Mesendoderm (in vitro differentiated cells): ENCODE measurements at regions not wholly inside any gene's neighbourhood (a gene's known extent, or its start where the extent isn't known, plus 50 kb on each side); places are given as distances from the start of the nearest gene placed in this dataset.

Experiments
- DNase-seq: peaks from one replicate; pipeline ENCODE4 v3.0.0; 2013
- H2AK5ac ChIP-seq: 2 replicates; pipeline ENCODE4 v1.6.1; 2013; ENCODE audit warnings: low read length, inconsistent platforms
- H2BK120ac ChIP-seq: 2 replicates; pipeline ENCODE4 v1.6.1; 2013; ENCODE audit warnings: low read depth, mild to moderate bottlenecking, low read length, moderate library complexity, mixed read lengths
- H2BK15ac ChIP-seq: replicated peaks from 2 replicates; pipeline ENCODE4 v1.6.1; 2013; ENCODE audit warnings: low read depth, mild to moderate bottlenecking, moderate library complexity
- H2BK5ac ChIP-seq: 2 replicates; pipeline ENCODE4 v1.6.1; 2013; ENCODE audit warnings: low read length, inconsistent platforms
- H3K18ac ChIP-seq: 2 replicates; pipeline ENCODE4 v1.6.1; 2013; ENCODE audit warnings: mild to moderate bottlenecking, low read length, mixed read lengths
- H3K23ac ChIP-seq: one replicate; pipeline ENCODE4 v1.6.1; 2013; ENCODE audit warnings: low read length
- H3K27ac ChIP-seq: 2 replicates; pipeline ENCODE4 v1.5.1; 2013; ENCODE audit warnings: low read depth, mild to moderate bottlenecking, inconsistent platforms, low read length, moderate library complexity
- H3K27me3 ChIP-seq: 2 replicates; pipeline ENCODE4 v1.6.1; 2013; ENCODE audit warnings: low read length, control low read depth, mild to moderate bottlenecking, inconsistent platforms; ENCODE audit not compliant: insufficient read depth, poor library complexity
- H3K36me3 ChIP-seq: 2 replicates; pipeline ENCODE4 v1.6.1; 2013; ENCODE audit warnings: low read length, inconsistent platforms; ENCODE audit not compliant: control insufficient read depth, insufficient read depth
- H3K4ac ChIP-seq: one replicate; pipeline ENCODE4 v1.6.1; 2013; ENCODE audit warnings: low read depth, mild to moderate bottlenecking, low read length, moderate library complexity
- H3K4me1 ChIP-seq: 2 replicates; pipeline ENCODE4 v1.6.1; 2013; ENCODE audit warnings: low read depth, low read length, inconsistent platforms; ENCODE audit not compliant: control insufficient read depth
- H3K4me2 ChIP-seq: 2 replicates; pipeline ENCODE4 v1.6.1; 2013; ENCODE audit warnings: low read length
- H3K4me3 ChIP-seq: 2 replicates; pipeline ENCODE4 v1.5.1; 2013; ENCODE audit warnings: mild to moderate bottlenecking, low read length
- H3K56ac ChIP-seq: one replicate; pipeline ENCODE4 v1.6.1; 2013; ENCODE audit warnings: low read length
- H3K79me1 ChIP-seq: 2 replicates; pipeline ENCODE4 v1.6.1; 2013; ENCODE audit warnings: low read length, inconsistent platforms
- H3K79me2 ChIP-seq: 2 replicates; pipeline ENCODE4 v1.6.1; 2013; ENCODE audit warnings: mild to moderate bottlenecking, low read length; ENCODE audit not compliant: control insufficient read depth, insufficient read depth
- H3K9ac ChIP-seq: 2 replicates; pipeline ENCODE4 v1.6.1; 2013; ENCODE audit warnings: low read length, inconsistent platforms
- H4K5ac ChIP-seq: one replicate; pipeline ENCODE4 v1.6.1; 2013; ENCODE audit warnings: low read length
- H4K8ac ChIP-seq: one replicate; pipeline ENCODE4 v1.6.1; 2013; ENCODE audit warnings: low read depth, mild to moderate bottlenecking, control low read depth, low read length, moderate library complexity
- WGBS: extraction: QIAGEN DNeasy Blood & Tissue Kit; methylation state at CpG from one replicate; pipeline ENCODE4 v1.1.7; 2013; ENCODE audit warnings: low lambda C conversion rate, missing lambda C conversion rate; ENCODE audit not compliant: insufficient coverage; ENCODE audit errors: extremely low coverage; 5-methylcytosine and 5-hydroxymethylcytosine counted together

DNA sequence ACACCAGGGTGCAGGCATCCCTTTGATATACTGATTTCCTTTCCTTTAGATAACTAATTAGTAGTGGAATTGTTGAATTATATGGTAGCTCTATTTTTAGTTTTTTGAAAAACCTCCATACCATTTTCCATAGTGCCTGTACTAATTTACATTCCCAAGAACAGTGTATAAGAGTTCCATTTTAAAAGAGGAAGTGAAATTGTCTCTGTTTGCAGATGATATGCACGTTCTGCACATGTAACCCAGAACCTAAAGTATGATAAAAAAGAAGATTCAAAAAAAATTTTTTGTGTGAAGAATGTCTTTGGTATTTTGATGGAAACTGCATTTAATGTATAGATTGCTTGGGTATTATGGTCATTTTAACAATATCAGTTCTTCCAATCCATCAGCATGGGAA is 424.0 kb upstream of the CCNH start:
- Histone ChIP-seq H3K4ac (no peak overlapping the region), H3K27ac (no peak overlapping the region), H2BK15ac (no peak overlapping the region), H2BK120ac (no peak overlapping the region), H3K36me3 (no peaks in the 10 kb centered on the region), H3K18ac (no peak overlapping the region), H3K79me1 (no peaks in the 10 kb centered on the region), H3K4me2 (no peak overlapping the region), H2BK5ac (no peak overlapping the region), H3K9ac (no peak overlapping the region), H2AK5ac (no peak overlapping the region), H4K5ac (no peak overlapping the region), H3K4me3 (no peak overlapping the region), H3K56ac (no peak overlapping the region), H3K27me3 (no peaks in the 10 kb centered on the region), H3K23ac (no peak overlapping the region), H3K79me2 (no peaks in the 10 kb centered on the region), H3K4me1 (no peaks in the 10 kb centered on the region), H4K8ac (no peak overlapping the region)
- WGBS = no CpG with 5 or more reads among the region's 1 CpG
- DNase-seq = no peak

DNA sequence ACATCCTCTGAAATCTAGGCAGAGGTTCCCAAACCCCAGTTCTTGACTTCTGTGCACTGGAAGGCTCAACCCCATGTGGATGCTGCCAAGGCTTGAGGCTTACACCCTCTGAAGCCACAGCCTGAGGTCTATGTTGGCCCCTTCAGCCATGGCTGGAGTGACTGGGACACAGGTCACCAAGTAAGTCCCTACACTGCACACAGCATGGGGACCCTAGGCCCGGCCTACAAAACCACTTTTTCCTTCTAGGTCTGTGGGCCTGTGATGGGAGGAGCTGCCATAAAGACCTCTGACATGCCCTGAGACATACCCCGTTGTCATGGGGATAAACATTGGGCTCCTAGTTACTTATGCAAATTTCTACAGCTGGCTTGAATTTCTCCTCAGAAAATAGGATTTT is 418.8 kb upstream of the CCNH start:
- Histone ChIP-seq H2AK5ac (no peak overlapping the region), H3K4me2 (no peak overlapping the region), H4K5ac (no peak overlapping the region), H2BK5ac (no peak overlapping the region), H3K18ac (no peak overlapping the region), H2BK15ac (no peak overlapping the region), H3K4me3 (no peak overlapping the region), H3K79me1 (no peaks in the 10 kb centered on the region), H3K56ac (no peak overlapping the region), H3K23ac (no peak overlapping the region), H3K36me3 (no peaks in the 10 kb centered on the region), H3K27ac (no peak overlapping the region), H3K27me3 (no peaks in the 10 kb centered on the region), H3K9ac (no peak overlapping the region), H3K4me1 (no peaks in the 10 kb centered on the region), H3K4ac (no peak overlapping the region), H3K79me2 (no peaks in the 10 kb centered on the region), H2BK120ac (no peak overlapping the region), H4K8ac (no peak overlapping the region)
- peak; percentile 2 for DNase-seq
- WGBS = no CpG with 5 or more reads among the region's 2 CpGs

DNA sequence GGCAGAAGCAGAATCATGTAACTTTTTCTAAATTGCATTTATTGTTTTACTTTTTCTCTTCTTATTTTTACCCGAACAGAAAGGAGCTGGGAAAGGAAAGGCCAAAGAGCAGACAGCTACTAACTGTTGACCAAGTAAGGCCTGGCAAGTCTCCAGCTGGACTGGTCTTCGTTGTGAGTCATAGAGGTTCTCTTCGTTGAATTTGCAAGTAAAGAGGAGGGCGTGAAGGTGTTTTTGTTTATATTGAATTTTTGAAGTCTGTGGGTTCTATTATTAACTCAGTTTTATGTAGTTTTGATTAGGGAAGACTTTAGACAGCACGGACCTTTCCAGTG is 416.5 kb upstream of the CCNH start:
- H2BK5ac ChIP-seq = no peak overlapping the region
- WGBS = 100% methylated on average over 1 of the region's 5 CpGs
- no peak overlapping the region for H3K4ac ChIP-seq
- H3K79me1 ChIP-seq = no peaks in the 10 kb centered on the region
- H3K36me3 ChIP-seq = no peaks in the 10 kb centered on the region
- no peaks in the 10 kb centered on the region for H3K79me2 ChIP-seq
- no peak overlapping the region for H3K27ac ChIP-seq
- H2BK15ac ChIP-seq = no peak overlapping the region
- no peaks in the 10 kb centered on the region for H3K4me1 ChIP-seq
- no peak for DNase-seq
- peak overlapping the region; percentile 39 for H4K8ac ChIP-seq
- H2BK120ac ChIP-seq = no peak overlapping the region
- no peak overlapping the region for H3K56ac ChIP-seq
- no peak overlapping the region for H2AK5ac ChIP-seq
- no peak overlapping the region for H4K5ac ChIP-seq
- H3K4me2 ChIP-seq = no peak overlapping the region
- no peak overlapping the region for H3K18ac ChIP-seq
- H3K27me3 ChIP-seq = no peaks in the 10 kb centered on the region
- no peak overlapping the region for H3K9ac ChIP-seq
- H3K4me3 ChIP-seq = no peak overlapping the region
- H3K23ac ChIP-seq = no peak overlapping the region

DNA sequence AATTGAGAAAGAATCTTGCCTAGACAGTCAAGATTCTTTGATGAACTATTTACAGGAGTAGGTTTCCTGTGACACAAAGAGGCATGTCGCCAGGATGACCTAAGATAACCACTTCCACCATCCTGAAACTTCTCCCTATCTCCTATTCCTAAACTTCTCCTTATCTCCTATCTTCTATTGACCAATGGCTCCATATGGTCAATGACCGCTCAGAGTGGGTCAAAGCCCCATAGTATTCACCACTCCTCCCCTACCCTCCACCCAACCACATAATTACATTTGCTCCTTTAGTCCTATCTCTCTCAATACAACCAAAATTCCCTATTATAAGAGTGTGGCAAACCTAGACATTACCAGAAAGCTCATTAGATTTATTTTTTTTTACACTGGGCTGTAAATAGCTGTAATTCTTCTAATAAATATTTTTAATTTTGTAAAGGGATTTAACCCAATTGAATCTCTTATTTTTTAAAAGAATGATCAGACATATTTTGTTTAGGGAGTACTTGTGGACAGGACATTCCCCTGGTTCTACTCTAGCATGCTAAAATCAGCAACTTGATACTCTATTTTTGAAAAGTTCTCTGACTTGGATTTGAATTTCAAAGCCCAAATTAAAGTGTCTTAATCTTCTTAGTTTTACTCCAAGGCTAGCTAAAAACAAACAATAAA is 416.0 kb upstream of the CCNH start:
- no peaks in the 10 kb centered on the region for H3K4me1 ChIP-seq
- H3K27ac ChIP-seq = no peak overlapping the region
- no CpG with 5 or more reads among the region's 2 CpGs for WGBS
- H3K56ac ChIP-seq = no peak overlapping the region
- no peak overlapping the region for H2BK120ac ChIP-seq
- H3K79me1 ChIP-seq = no peaks in the 10 kb centered on the region
- no peak overlapping the region for H3K23ac ChIP-seq
- no peaks in the 10 kb centered on the region for H3K27me3 ChIP-seq
- DNase-seq = no peak
- no peak overlapping the region for H3K9ac ChIP-seq
- no peak overlapping the region for H2BK5ac ChIP-seq
- H3K4me2 ChIP-seq = no peak overlapping the region
- H2BK15ac ChIP-seq = no peak overlapping the region
- no peak overlapping the region for H3K4ac ChIP-seq
- H4K8ac ChIP-seq = no peak overlapping the region
- no peaks in the 10 kb centered on the region for H3K79me2 ChIP-seq
- no peak overlapping the region for H4K5ac ChIP-seq
- no peaks in the 10 kb centered on the region for H3K36me3 ChIP-seq
- no peak overlapping the region for H3K18ac ChIP-seq
- H2AK5ac ChIP-seq = no peak overlapping the region
- no peak overlapping the region for H3K4me3 ChIP-seq

DNA sequence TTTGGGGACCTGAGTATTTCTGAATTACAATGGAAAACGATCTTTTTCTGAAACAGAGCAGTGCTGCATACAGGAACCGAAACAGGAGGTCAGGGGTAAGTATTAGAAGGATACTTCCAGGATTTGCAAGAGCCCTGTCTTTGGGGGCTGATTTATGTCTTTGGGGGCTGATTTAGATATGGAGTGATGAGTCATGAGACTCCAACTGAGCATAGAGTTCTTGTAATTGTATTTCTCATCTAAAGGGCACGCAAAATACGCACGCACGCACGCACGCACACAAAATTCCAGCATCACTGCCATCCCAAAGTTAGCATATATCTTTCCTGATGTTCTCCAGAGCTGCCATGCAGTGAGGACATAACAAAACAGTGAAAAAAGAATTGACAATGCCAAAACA is 414.8 kb upstream of the CCNH start:
- Histone ChIP-seq H3K36me3 (no peaks in the 10 kb centered on the region), H3K4ac (no peak overlapping the region), H4K5ac (no peak overlapping the region), H2AK5ac (no peak overlapping the region), H3K9ac (no peak overlapping the region), H2BK120ac (no peak overlapping the region), H3K27ac (no peak overlapping the region), H4K8ac (no peak overlapping the region), H3K23ac (no peak overlapping the region), H2BK5ac (no peak overlapping the region), H3K4me1 (no peaks in the 10 kb centered on the region), H3K79me2 (no peaks in the 10 kb centered on the region), H3K4me2 (no peak overlapping the region), H3K56ac (no peak overlapping the region), H2BK15ac (no peak overlapping the region), H3K79me1 (no peaks in the 10 kb centered on the region), H3K4me3 (no peak overlapping the region), H3K27me3 (no peaks in the 10 kb centered on the region), H3K18ac (no peak overlapping the region)
- whole genome bisulfite sequencing = no CpG with 5 or more reads among the region's 8 CpGs
- no peak for DNase-seq

DNA sequence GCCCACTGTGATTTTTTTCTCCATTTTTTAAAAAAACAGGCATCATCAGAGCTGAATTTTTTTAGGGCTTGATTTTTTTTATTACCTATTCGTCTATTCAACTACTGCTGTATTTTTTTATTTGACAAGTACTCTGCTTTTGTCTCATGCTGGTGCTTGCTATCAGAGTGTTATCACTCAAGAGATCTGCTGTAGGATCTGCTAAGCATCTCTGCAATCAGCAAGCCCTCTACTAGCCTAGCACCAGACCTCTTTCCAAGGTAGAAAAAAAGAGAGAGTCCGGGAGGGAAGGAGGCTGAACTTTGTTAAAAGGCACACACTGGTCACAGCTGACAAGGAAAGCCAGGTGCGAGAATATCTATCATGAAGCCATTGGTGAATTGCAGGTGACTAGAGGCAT is 413.8 kb upstream of the CCNH start:
- no peak overlapping the region for H2AK5ac ChIP-seq
- no peak overlapping the region for H2BK120ac ChIP-seq
- no peaks in the 10 kb centered on the region for H3K79me1 ChIP-seq
- WGBS = no CpG with 5 or more reads among the region's 3 CpGs
- no peak overlapping the region for H3K4ac ChIP-seq
- no peaks in the 10 kb centered on the region for H3K4me1 ChIP-seq
- DNase-seq = peak; percentile 22
- H3K36me3 ChIP-seq = no peaks in the 10 kb centered on the region
- H3K79me2 ChIP-seq = no peaks in the 10 kb centered on the region
- no peak overlapping the region for H2BK15ac ChIP-seq
- H3K56ac ChIP-seq = no peak overlapping the region
- H3K4me2 ChIP-seq = no peak overlapping the region
- no peak overlapping the region for H2BK5ac ChIP-seq
- H4K8ac ChIP-seq = no peak overlapping the region
- no peak overlapping the region for H4K5ac ChIP-seq
- H3K4me3 ChIP-seq = no peak overlapping the region
- no peak overlapping the region for H3K18ac ChIP-seq
- no peak overlapping the region for H3K27ac ChIP-seq
- no peaks in the 10 kb centered on the region for H3K27me3 ChIP-seq
- H3K9ac ChIP-seq = no peak overlapping the region
- no peak overlapping the region for H3K23ac ChIP-seq
